Activated T-cell treated with anti-CD3 and anti-CD28 coated beads for 1 hour (primary cell): ENCODE measurements at regions not wholly inside any gene's neighbourhood (a gene's known extent, or its start where the extent isn't known, plus 50 kb on each side); places are given as distances from the start of the nearest gene placed in this dataset.

Source experiments
- DNase-seq: peaks from one replicate; pipeline ENCODE4 v3.0.0-alpha.2; 2020; ENCODE audit warnings: low read depth

DNA sequence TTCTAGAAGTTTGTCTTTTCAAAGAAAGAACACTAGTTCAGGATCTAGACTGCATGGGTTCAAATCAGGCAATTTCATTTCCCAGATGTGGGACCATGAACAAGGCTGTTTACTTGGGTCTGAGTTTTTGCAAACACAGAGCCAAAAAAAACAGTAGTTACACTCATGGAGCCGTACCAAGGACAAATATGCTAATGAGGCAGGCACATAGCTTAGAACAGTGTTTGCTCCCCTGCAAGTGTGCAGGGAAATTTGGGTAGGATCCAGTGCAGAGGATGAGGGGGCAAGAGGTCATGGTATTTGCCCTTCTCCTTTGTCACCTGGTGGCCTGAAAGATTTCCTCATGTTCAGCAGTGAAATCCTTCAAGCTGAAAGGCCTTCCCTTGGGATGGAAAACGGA lies 860.4 kb downstream of the VRK1 start:
- no peak for DNase-seq

DNA sequence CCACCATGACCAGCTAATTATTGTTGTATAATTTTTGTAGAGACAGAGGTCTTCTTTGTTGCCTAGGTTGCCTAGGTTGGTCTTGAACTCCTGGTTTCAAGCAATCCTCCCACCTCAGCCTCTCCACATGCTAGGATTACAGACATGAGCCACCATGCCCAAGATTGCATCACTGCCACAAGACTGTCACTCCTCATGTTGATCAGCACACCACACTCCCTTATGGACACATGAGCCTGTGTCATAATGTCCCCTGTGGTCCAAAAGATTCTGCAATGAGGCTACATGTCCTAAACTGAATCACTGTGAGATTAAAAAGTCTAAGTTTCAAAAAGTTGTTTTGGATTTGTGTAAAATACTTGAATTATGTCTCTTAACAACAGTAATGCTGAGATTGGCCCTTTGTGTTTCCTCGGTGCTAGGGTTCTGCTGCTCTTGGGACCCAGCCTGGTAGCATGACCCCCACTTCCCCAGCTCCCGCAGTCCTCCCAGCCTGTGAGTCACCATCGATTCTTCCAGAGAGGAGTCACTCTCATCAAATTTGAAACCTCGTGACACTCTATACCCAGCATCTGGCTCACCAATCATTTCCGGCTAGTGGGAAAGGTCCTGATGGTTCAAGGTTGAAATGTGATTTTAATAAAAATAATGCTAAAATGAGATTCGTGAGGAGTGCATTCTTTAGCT lies 890.9 kb downstream of the VRK1 start:
- DNase-seq = no peak

DNA sequence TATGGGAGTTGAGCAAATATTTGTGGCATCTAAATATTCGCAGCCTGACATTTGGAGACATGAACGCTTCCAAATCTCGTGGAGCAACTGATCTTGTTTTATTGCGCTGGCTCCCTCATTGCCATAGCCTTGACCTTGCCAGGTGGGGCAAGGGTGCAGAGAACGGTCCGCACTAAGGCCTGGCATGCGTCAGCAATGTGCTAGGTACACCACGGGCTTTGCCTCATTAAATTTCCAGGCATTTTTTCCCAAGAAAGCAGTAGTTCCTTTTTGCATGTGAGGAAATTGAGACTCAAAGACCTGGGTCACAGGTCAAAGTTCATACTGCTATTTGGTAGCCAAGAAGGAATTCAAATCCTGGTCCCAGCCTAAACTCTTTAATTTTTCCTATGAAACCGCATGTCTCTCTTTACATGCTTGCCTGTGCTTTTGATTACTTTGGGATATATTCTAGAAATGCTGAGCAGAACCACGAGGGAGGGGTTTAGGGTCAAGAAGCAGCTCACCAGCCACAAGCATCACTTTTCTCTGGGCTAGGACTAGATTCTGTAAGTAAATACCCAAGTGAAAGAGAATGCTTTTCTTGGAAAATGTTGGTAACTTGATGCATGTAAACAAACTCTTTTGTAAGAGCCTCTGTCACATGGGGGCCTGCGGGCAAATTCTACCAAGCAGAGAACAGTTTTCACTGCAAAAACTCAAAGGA lies 891.6 kb downstream of the VRK1 start:
- DNase-seq = no peak

DNA sequence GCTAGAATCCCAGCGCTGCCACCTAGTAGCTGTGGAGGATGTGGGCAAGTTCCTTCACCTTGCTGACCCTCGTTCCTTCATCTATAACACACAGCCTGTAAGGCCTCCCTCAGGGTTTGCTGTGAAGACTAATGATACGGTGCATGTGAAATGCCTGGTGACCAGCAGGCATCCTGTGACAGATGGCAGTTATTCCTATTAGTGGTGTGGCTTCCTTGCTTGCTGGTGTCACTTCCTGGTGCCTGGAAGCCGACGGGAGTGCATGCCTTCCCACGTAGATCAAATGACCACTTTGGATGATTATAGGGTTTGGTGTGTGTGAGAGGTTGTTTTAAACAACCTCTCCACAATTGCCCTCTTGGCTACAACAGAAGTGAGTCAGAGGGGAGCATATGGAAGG lies 894.9 kb downstream of the VRK1 start:
- no peak for DNase-seq

DNA sequence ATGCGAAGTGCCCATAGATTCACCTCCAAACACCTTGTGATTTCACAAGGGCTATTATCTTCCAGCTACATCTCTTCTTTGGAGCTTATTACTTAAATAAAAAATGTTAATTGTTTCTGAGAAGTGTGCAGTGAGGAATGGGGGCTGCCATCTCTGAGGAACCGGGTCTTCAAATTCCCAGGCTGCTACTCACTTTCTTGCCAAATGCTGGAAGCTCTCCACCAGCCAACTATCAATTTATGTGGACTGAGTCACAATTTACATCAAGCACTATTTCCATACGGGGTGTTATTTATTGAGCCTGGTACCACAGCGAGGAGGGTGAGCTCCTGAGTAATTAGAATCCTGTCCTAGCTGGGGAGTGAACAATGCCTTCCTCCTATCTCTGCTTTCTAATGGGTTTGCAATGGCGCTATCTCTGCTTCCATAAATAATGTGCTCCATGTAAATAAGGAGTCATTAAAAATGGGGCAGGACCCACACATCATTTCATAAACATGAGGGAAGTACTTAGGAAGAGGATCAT lies 898.3 kb downstream of the VRK1 start:
- DNase-seq = no peak

DNA sequence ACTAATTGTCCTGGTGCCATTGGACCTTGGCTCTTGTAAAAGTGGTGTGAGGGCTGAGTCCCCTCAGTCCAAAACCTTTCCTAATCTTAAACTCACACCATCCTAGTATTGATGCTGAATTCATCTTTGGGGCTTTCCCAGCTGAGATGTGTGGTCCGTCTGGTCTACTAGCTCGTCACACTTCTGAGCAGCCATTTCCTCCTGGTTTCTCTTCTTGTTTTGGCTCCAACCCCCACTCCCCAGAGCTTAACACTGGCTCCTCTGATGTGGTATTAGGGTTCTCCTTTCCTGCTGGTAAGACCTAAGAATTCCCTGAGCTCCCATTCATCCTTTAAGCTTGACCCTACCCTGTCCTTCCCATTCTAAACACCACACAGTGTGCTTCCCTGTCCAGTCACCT lies 900.6 kb downstream of the VRK1 start:
- no peak for DNase-seq

DNA sequence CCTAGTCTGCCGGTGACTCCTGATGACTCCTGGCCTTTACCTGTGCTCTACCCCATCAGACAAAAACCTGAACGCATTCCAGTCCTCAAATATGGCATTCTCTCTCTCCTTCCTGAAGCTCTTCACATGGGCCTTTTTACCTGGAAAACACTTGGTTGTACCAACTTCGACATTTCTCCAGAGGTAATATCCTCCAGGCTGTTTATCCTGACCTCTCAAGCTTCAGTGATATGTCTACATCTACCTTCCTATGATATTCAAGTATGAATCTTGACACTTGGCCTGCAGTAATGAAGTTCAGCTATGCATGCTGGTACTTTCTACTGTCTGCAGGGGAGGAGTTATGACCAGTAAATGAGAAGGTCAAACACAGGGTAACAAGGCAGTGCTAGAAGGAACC lies 901.8 kb downstream of the VRK1 start:
- DNase-seq = no peak

DNA sequence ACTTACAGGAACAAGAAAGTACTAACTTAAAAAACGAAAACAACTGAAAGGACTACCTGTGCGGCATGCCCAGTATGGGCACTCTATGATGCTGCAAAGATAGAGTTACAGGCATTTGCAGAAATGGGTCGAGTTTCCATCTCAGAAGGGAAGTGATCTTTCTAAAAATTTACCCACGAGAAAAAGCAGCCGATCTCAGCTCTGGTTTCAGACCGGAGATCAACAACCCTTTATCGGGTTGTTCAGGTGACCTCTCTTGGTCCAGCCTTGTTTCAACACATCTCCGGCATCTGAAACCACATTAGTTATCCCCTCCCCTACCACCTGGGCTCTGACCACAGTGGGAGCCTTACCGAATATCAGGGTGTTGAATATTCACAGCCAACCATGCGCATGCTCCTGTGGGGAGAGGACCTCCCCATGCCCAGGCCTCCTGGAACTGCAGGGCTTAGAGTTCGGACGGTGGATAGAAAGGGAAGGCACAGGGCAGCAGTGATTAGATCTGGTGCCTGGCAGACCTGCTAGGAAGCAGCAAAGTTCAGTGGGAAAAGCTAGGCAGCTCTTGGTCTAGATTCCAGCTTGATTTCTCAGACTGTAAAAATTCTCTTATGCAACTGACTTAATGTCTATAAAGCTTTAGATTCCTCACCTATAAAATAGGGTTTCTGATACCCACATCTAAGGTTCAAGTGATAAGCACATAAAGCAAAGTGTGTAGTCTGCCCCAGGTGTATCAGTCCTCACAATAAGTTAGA lies 906.0 kb downstream of the VRK1 start:
- DNase-seq = no peak

DNA sequence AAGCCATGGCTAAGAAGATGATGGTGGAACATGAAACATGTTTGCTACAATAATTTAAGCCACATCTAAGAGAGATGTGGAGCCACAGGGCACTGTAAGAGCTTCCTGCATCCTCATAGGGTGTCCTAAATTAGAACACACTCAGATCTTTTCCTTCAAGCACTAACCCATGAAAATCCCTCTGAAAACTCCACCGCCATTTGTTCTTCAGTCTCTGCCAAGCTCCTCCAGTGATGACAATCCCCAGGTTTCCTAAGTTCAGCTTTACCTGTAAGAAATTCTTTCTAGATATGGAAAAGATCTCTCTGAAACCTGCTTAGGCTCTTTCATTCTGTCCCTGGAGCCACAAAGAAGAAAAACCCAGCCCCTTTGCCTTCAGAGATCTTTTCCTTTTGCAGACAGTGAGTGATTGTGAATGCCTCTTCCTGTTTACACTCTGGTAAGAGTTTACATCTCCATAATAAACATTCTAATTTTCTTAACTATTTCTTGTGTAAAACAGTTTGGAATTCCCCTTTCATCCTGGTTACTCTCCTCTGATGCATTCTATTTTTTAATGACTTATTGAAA lies 907.2 kb downstream of the VRK1 start:
- no peak for DNase-seq

DNA sequence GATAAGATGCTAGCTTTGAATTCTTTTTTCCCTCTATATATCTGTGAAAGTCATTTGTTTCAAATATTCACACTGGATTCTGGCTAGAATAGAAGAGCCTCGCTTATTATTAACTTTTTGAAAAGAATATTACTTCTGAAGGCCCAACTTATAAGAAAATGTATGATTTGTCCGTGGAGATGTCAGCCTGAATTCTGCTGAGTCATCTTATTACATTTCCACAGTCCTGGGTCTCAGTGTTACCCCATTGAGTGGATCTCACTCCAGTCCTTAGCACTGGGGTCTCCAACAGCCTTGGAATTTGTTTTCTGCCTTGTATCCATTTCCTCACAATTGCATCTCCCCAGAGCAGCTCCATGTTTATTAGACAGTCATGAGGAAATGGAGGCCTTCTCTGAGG lies 907.9 kb downstream of the VRK1 start:
- DNase-seq = no peak

DNA sequence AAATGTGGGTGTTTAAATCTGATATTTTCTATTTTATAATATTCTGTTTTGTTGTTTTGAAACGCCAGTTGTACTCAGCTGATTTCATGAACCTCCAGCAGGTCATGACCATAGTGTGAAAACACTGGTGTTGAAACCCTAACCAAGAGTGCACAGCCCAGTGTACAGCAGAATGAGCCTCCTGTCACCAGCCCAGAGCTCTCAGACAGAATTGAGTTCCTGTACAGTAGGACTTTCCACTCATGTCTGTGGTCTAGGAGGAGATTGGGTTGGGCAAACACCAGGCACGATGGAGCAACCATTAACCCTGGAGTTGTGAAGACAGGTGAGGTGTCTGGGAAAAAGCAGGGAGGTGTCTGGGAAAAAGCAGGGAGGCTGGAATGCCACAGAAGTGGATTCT lies 908.8 kb downstream of the VRK1 start:
- DNase-seq = no peak

DNA sequence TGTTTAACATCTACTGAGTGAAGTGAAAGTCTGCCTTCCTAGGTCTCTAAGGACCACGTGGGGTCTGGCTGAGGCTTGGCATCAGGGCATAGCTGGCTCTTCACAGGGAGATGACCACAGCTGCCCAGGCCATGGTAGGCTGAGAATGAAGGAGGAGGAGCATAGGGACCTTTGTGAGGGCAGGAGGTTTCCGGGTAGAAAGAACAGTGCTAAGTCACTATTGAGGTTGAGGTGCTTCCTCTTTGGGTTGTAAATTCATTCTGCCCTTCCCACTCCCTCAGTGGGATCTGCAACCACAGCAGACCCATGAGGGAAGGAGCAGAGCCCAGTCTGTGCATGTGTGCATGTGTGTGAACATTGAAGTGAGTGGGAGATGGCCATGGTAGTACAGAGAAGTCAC lies 909.6 kb downstream of the VRK1 start:
- DNase-seq = no peak

DNA sequence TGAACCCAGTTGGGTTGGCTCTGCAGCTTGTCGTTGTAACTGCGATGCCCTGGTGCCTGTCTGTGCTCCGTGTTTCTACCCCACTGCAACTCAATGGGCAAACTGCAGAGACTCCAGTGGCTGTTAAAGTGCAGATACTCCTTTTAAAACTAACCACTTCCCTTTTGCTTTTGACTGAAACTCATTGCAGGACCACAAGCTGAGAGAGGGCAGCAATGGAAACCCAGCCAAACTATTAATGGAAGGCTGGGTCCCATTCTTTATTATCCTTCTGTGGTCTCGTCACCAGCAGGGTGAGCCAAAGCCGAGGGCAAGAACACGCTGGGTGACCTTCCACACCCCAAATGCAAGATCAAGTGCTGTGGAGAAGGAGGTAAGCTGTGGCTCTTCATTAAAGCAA lies 910.4 kb downstream of the VRK1 start:
- DNase-seq = no peak

DNA sequence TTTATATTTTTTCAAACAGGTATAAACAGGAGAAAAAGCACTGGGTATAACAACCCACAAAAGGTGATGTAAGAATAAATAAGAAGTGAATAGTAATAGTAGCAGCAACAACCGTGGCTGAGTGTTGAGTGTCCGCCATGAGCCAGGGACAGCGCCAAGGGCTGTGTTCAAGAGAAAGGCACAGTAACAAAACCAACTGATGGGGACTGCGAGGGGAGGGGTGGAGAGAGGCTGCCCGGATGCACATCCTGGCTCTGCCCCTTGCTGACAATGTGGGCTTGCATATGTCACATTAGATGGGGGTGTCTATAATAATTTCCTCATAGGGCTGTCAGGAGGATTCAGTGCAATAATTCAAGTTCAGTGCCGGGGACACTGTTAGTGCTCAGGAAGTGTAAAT lies 912.4 kb downstream of the VRK1 start:
- DNase-seq = peak; percentile 26

DNA sequence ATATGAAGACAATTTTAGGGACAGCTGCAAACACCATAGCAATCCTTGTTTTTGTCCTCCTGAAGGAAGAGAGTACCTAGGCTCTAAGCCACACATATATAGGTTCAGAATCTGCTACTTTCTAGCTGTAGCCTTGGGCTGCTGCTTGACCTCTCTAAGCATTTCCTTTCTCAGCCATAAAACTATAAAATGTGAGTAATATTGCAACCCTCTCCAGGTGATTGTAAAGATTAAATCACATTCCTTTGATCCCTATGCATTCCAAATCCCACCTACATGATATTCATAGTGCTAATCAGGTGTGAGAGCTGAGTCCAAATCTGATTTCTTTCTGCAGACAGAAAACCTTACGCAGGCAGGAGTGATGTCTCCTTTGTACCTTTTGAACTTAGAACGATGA lies 913.5 kb downstream of the VRK1 start:
- no peak for DNase-seq

DNA sequence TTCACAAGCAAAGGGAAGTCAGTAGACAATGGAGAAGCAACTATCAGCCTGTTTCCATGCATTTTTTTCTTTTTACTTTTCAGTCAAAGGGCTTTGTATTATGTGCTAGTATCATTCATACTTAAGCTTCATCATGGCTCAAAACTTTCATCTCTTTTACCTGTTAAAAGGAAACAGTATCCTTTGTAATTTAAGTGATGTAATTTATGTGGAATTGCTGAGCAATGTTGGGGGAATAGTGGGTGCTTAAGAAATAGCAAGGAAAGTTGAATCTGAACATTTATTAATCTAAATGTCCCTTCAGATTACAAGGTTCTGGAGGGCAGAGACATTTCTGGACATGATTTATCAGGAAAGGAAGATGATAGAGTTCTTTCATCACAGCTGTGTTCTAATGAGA lies 915.3 kb downstream of the VRK1 start:
- DNase-seq = no peak

DNA sequence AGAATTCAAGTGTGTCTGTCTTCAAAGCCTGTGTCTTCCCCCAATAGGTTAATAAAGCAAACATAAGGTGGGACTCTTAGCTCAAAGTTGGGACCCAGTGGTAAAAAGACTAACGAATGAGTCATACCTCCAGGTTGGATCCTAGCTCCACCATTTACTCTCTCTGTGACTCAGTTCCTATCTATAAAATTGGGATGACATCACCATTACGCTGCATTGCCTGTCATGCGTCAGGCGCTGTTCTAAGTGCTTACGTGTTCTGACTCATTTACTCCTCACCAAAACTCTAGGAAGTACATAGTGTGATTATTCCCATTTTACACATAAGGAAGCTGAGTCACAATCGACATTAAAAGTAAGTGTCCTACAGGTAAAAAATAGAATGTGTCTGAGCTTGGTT lies 915.8 kb downstream of the VRK1 start:
- DNase-seq = no peak

DNA sequence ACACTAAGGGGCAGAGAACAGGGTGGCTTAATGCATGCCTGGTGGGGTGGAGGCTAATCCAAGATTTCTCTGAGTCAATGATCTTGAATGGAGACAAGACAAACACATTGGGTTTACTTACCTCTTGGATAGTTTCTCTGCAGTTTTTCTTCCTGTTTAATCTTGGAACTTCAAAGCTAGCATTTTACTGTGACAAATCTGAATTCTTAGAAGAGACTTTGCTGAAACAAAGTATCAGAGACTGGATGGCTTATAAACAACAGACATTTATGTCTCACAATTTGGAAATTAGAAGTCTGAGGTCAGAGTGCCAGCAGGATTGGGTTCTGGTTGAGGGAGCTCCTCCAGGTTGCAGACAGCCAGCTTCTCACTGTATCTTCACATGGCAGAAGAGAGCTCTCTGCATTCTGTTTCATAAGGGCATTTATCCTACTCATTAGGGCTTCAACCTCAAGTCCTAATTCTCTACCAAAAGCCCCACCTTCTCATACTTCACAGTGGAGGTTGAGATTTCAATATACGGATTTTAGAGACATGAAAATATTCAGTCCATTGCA lies 921.8 kb downstream of the VRK1 start:
- no peak for DNase-seq

DNA sequence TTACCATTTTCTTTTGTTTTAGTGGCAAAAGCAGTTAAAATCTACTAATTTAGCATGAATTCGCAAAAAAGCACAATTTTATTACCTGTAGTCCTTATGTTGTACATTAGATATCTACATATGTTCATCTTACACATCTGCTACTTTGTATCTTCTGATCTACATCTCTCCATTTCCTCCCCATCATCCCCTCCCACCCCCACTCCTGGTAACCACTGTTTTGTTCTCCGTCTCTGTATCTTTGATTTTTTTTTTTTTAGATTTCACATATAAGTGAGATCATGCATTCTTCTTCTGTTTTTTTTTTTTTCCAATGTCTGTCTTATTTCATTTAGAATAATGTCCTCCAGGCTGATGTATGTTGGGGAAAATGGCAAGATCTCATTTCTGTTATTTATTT lies 922.7 kb downstream of the VRK1 start:
- DNase-seq = peak; percentile 33

DNA sequence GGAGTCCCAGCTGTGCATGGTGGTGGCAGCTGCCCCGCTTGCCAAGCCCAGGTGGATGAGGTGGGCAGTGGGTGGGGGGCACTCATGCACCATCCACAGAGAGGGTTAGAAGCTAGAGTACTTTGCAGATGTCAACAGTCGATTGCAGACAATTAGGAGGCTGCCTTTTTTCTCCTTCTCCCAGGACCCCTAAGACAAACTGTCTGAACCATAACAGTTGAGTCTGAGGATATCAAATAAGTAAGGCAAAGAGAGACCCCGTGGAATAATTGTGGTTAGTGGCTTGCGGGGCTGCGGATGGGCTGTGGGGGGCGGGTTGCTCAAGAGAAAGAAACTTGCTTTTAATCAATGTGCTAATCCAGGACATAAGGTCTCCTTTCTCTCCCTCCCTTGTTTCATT lies 926.2 kb downstream of the VRK1 start:
- no peak for DNase-seq

DNA sequence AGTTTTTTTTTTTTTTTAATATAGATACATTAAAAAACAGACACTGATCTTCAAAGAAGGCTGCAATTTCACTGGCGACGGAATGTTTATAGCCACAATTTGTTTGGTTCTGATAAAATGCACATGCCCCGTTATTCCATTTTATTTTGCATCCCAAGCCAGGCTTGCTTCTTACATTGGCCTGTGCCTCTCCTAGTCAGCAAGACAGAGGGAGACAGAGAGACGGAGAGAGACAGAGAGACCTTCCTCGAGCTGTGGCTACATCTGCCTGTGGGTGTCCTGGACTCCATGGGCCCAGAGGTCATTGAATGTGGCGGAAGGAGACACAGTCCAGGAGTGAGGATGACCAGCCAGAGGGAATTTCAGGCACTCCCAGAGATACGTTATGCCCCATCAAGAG lies 926.6 kb downstream of the VRK1 start:
- no peak for DNase-seq

DNA sequence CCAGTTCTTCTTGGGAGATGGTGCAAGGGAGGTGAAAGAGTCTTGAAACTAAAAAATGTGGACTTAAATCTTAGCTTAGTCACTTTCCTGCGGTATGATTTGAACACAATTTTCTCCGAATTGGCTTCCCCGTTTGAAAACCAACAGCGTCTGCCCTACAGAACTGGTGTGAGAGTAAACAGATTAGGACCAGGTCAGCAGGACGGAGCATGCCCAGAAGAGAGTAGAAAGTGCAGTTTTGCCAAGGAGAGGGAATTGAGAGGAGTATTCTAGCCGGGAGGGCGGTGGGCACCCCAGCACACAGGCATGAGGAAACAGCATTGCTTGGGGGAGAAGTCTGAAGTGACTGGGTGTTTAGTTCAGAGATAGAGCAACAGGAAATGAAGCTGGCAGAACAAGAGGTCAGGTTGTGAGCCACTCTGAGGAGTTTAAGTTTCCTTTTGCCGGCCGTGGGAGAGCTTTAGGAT lies 927.1 kb downstream of the VRK1 start:
- no peak for DNase-seq
